ENCODE measurements at regions not wholly inside any gene's neighbourhood (a gene's known extent, or its start where the extent isn't known, plus 50 kb on each side); places are given as distances from the start of the nearest gene placed in this dataset.

DNA sequence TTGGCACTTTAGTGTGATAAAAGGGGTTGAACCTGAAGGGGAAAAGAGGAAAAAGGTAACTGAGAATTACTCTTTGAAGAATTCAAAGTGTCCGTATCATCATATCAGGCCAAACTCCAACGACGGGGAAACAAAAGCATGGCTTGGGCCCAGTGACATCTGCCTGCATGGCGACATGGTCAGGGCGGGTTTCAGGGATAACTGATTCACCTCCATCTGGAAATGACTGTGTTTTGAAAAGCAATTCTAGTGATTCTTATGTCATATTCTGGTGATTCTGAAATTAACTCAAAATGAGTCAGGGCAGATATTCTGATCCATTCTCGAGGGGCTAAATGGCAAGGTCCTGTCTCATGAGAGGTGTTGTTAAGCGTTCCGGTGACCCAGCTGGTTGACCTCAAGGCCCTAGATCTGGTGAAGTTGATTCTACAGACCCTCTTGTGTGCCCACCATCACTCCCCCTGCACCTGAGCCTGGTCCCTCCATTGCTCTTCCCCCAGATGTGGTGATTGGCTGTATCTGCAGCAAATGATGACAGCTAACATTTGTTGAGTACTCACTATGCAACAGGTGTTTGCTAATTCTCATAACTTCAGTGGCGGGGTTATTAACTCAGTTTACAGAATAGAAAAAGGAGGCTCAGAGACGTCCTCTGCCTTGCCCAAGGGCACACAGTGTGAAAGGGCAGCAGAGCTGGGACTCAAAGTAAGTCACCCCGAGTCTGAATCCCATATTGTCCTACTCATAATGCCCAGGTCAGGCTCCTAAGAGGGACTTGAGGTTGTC is 251.8 kb downstream of the MAF start:
- Histone ChIP-seq H3K14ac (ENCODE audit: insufficient read length) (no peak overlapping the region), H3K79me2 (ENCODE audit: control insufficient read depth in 1 of 2, insufficient read depth in 2 of 2, low read length in 2 of 2) (no peaks in the 10 kb centered on the region), H3K18ac (ENCODE audit: extremely low read depth, low read length) (no peak overlapping the region), H4K5ac (ENCODE audit: insufficient read length, low read depth, low read length) (no peak overlapping the region), H3K9me3 (ENCODE audit: insufficient read depth in 2 of 2, low read depth in 1 of 2, low read length in 1 of 2) (no peaks in the 10 kb centered on the region), H3K23ac (ENCODE audit: insufficient read length) (no peak overlapping the region), H4K91ac (replicated peaks; ENCODE audit: insufficient read length, low read length) (no peak overlapping the region), H2AK5ac (ENCODE audit: low read depth, low read length) (no peak overlapping the region), H2BK120ac (replicated peaks; ENCODE audit: low read depth, low read length) (no peak overlapping the region), H2BK15ac (ENCODE audit: low read length) (no peak overlapping the region), H3K23me2 (ENCODE audit: low read depth, low read length) (no peaks in the 10 kb centered on the region), H3K4ac (replicated peaks; ENCODE audit: insufficient read length, low read depth, low read length) (no peak overlapping the region), H3K9ac (replicated peaks in 1 of 4; ENCODE audit: extremely low read depth in 1 of 4, low read depth in 3 of 4, low read length in 3 of 4) (no peak overlapping the region), H3K27me3 (replicated peaks in 1 of 4; ENCODE audit: control insufficient read depth in 3 of 4, extremely low read depth in 1 of 4, insufficient read depth in 3 of 4, low read length in 3 of 4) (no peaks in the 10 kb centered on the region), H2AFZ (ENCODE audit: low read length) (no peak overlapping the region), H2BK20ac (ENCODE audit: low read length) (no peak overlapping the region), H3K4me3 (ENCODE audit: extremely low read depth in 1 of 4, insufficient read depth in 2 of 4, low read depth in 3 of 4, low read length in 4 of 4) (no peak overlapping the region), H3K56ac (replicated peaks; ENCODE audit: insufficient read length, low read depth, low read length) (no peak overlapping the region), H2BK5ac (ENCODE audit: low read depth, low read length) (no peak overlapping the region), H3K27ac (ENCODE audit: low read depth, low read length) (no peak overlapping the region), H4K20me1 (replicated peaks in 1 of 2; ENCODE audit: control insufficient read depth in 1 of 2, insufficient read depth in 2 of 2, low read length in 2 of 2) (no peaks in the 10 kb centered on the region), H3K79me1 (ENCODE audit: low read depth, low read length) (no peaks in the 10 kb centered on the region), H3K4me2 (ENCODE audit: insufficient read depth in 1 of 2, low read depth in 2 of 2, low read length in 2 of 2) (no peak overlapping the region), H4K8ac (ENCODE audit: extremely low read depth, insufficient read depth, low read length) (no peak overlapping the region), H2BK12ac (ENCODE audit: low read depth, low read length) (no peak overlapping the region), H3K4me1 (replicated peaks in 1 of 4; ENCODE audit: control insufficient read depth in 3 of 4, insufficient read depth in 4 of 4, low read length in 3 of 4) (peaks cover 6 to 22% (median 12%) of the 10 kb centered on the region in 4 experiments), H3K36me3 (ENCODE audit: control insufficient read depth in 2 of 4, insufficient read depth in 4 of 4, low read length in 3 of 4) (no peaks in the 10 kb centered on the region)
- ChIA-PET POLR2A (ENCODE audit: partially characterized antibody) (no interaction called here), CTCF (ENCODE audit: partially characterized antibody) (interaction anchor here (0.6 to 8.2 kb wide), 3 partner anchors 12 to 413 kb away, joined by 3 to 77 read pairs (median 4); no protein-coding TSS in a partner anchor)
- 91% methylated on average over 11 of the region's 11 CpGs; no CpG with 5 or more reads in 1 of the 2 experiments for WGBS, 2 experiments (ENCODE audit: extremely low coverage in 1 of 2, insufficient coverage in 1 of 2, insufficient read length in 1 of 2, insufficient replicate concordance in 2 of 2, low coverage in 1 of 2, low lambda C conversion rate in 2 of 2, missing lambda C conversion rate in 1 of 2)
- DNase-seq (ENCODE audit: low read depth in 1 of 2, low spot score in 2 of 2), result no peak
- no peak for FAIRE-seq
- no peak for TF ChIP-seq SUZ12 (IDR thresholded peaks at IDR 0.05; ENCODE audit: low read length)
- TF ChIP-seq CHD2 (IDR thresholded peaks at IDR 0.05; ENCODE audit: low read length), result no peak
- TF ChIP-seq CTCF (IDR thresholded peaks at IDR 0.05; ENCODE audit: control extremely low read depth in 1 of 3, insufficient read depth in 1 of 3, low read depth in 1 of 3, low read length in 3 of 3), result no peak
- TF ChIP-seq SP2 (IDR thresholded peaks at IDR 0.05; ENCODE audit: low read length), result no peak
- no peak for TF ChIP-seq TCF12 (IDR thresholded peaks at IDR 0.05; ENCODE audit: low read depth, low read length)
- no peak for TF ChIP-seq POU5F1 (IDR thresholded peaks at IDR 0.05; ENCODE audit: low read depth, low read length)
- TF ChIP-seq POLR2AphosphoS5 (IDR thresholded peaks at IDR 0.05; ENCODE audit: low read depth, low read length), result no peak
- no peak for TF ChIP-seq MAFK (IDR thresholded peaks at IDR 0.05; ENCODE audit: low read depth, low read length)
- TF ChIP-seq JUND (IDR thresholded peaks at IDR 0.05; ENCODE audit: low read length), result no peak
- TF ChIP-seq, protein P1, sequence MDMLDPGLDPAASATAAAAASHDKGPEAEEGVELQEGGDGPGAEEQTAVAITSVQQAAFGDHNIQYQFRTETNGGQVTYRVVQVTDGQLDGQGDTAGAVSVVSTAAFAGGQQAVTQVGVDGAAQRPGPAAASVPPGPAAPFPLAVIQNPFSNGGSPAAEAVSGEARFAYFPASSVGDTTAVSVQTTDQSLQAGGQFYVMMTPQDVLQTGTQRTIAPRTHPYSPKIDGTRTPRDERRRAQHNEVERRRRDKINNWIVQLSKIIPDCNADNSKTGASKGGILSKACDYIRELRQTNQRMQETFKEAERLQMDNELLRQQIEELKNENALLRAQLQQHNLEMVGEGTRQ (IDR thresholded peaks at IDR 0.05; ENCODE audit: low read length), result no peak

Data from H1 (cell line).